ENCODE measurements at regions not wholly inside any gene's neighbourhood (a gene's known extent, or its start where the extent isn't known, plus 50 kb on each side); places are given as distances from the start of the nearest gene placed in this dataset.

GRCh38 chr1:81510701-81511100, 290.0 kb upstream of the ADGRL2 start:
- Histone ChIP-seq H3K9me3 (ENCODE audit: low read length) (no peaks in the 10 kb centered on the region), H4K20me1 (ENCODE audit: insufficient read depth) (no peaks in the 10 kb centered on the region)

DNA sequence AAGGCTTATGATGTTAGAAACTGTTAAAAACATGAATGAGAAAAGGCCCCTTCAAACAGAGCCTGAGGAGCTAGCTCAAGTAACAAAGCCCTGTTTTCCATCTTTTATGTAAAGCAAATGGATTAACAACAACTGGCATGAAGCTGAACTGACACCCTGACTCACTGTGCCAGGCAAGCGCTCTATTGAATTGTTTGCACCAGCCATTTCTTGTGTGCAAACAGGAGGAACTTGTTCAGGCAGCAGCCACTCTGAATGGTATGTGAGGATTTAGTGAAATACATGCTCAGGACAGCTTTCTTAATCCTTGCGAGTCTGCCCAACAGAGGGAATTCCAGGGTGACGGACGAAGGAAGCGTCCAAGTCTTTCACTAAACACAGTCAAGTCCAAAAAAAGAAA, 291.1 kb upstream of the ADGRL2 start:
- Histone ChIP-seq H3F3A (ENCODE audit: insufficient read depth, low read length, poor library complexity, severe bottlenecking) (no peaks in the 10 kb centered on the region), H3K9me3 (ENCODE audit: low read length) (no peaks in the 10 kb centered on the region), H3K27ac (ENCODE audit: low read length) (no peak overlapping the region), H3K9me2 (ENCODE audit: insufficient read depth, low read length) (no peaks in the 10 kb centered on the region), H4K20me1 (ENCODE audit: insufficient read depth) (no peaks in the 10 kb centered on the region), H3K4me2 (ENCODE audit: low read length) (no peak overlapping the region), H2AFZ (ENCODE audit: low read depth, low read length) (no peak overlapping the region), H3K9ac (ENCODE audit: low read length) (no peak overlapping the region), H3K4me3 (ENCODE audit: low read length) (no peak overlapping the region), H3K79me2 (replicated peaks; ENCODE audit: insufficient read depth, low read length) (no peaks in the 10 kb centered on the region), H3K36me3 (ENCODE audit: insufficient read depth, low read length) (no peaks in the 10 kb centered on the region), H3K27me3 (ENCODE audit: insufficient read depth, low read depth, low read length) (no peaks in the 10 kb centered on the region)
- TF ChIP-seq EP300 (conservative IDR thresholded peaks at IDR 0.05; ENCODE audit: poor library complexity, severe bottlenecking) (no peak), MXI1 (conservative IDR thresholded peaks at IDR 0.05; ENCODE audit: poor library complexity, severe bottlenecking) (no peak), TAF1 (IDR thresholded peaks at IDR 0.05; ENCODE audit: low read depth) (no peak), SMC3 (conservative IDR thresholded peaks at IDR 0.05; ENCODE audit: poor library complexity) (no peak), EZH2 (IDR thresholded peaks at IDR 0.05; ENCODE audit: borderline replicate concordance, insufficient read depth, low read length, poor library complexity, severe bottlenecking) (no peak), RAD21 (conservative IDR thresholded peaks at IDR 0.05) (no peak), POLR2AphosphoS5 (IDR thresholded peaks at IDR 0.05) (no peak)
- TF ChIP-seq, protein P1, sequence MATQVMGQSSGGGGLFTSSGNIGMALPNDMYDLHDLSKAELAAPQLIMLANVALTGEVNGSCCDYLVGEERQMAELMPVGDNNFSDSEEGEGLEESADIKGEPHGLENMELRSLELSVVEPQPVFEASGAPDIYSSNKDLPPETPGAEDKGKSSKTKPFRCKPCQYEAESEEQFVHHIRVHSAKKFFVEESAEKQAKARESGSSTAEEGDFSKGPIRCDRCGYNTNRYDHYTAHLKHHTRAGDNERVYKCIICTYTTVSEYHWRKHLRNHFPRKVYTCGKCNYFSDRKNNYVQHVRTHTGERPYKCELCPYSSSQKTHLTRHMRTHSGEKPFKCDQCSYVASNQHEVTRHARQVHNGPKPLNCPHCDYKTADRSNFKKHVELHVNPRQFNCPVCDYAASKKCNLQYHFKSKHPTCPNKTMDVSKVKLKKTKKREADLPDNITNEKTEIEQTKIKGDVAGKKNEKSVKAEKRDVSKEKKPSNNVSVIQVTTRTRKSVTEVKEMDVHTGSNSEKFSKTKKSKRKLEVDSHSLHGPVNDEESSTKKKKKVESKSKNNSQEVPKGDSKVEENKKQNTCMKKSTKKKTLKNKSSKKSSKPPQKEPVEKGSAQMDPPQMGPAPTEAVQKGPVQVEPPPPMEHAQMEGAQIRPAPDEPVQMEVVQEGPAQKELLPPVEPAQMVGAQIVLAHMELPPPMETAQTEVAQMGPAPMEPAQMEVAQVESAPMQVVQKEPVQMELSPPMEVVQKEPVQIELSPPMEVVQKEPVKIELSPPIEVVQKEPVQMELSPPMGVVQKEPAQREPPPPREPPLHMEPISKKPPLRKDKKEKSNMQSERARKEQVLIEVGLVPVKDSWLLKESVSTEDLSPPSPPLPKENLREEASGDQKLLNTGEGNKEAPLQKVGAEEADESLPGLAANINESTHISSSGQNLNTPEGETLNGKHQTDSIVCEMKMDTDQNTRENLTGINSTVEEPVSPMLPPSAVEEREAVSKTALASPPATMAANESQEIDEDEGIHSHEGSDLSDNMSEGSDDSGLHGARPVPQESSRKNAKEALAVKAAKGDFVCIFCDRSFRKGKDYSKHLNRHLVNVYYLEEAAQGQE (IDR thresholded peaks at IDR 0.05; ENCODE audit: borderline replicate concordance), result no peak
- TF ChIP-seq, protein P2, sequence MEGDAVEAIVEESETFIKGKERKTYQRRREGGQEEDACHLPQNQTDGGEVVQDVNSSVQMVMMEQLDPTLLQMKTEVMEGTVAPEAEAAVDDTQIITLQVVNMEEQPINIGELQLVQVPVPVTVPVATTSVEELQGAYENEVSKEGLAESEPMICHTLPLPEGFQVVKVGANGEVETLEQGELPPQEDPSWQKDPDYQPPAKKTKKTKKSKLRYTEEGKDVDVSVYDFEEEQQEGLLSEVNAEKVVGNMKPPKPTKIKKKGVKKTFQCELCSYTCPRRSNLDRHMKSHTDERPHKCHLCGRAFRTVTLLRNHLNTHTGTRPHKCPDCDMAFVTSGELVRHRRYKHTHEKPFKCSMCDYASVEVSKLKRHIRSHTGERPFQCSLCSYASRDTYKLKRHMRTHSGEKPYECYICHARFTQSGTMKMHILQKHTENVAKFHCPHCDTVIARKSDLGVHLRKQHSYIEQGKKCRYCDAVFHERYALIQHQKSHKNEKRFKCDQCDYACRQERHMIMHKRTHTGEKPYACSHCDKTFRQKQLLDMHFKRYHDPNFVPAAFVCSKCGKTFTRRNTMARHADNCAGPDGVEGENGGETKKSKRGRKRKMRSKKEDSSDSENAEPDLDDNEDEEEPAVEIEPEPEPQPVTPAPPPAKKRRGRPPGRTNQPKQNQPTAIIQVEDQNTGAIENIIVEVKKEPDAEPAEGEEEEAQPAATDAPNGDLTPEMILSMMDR (IDR thresholded peaks at IDR 0.05; ENCODE audit: poor library complexity, severe bottlenecking), result no peak

More at GRCh38 chr1:81510701-81511100, 290.0 kb upstream of the ADGRL2 start:
- Histone ChIP-seq H3F3A (ENCODE audit: insufficient read depth, low read length, poor library complexity, severe bottlenecking) (no peaks in the 10 kb centered on the region), H3K9me2 (ENCODE audit: insufficient read depth, low read length) (no peaks in the 10 kb centered on the region), H3K27ac (ENCODE audit: low read length) (no peak overlapping the region), H3K79me2 (replicated peaks; ENCODE audit: insufficient read depth, low read length) (no peaks in the 10 kb centered on the region), H2AFZ (ENCODE audit: low read depth, low read length) (no peak overlapping the region), H3K4me3 (ENCODE audit: low read length) (no peak overlapping the region), H3K9ac (ENCODE audit: low read length) (no peak overlapping the region), H3K36me3 (ENCODE audit: insufficient read depth, low read length) (no peaks in the 10 kb centered on the region), H3K27me3 (ENCODE audit: insufficient read depth, low read depth, low read length) (no peaks in the 10 kb centered on the region), H3K4me2 (ENCODE audit: low read length) (no peak overlapping the region)
- TF ChIP-seq RAD21 (conservative IDR thresholded peaks at IDR 0.05), result no peak
- TF ChIP-seq EP300 (conservative IDR thresholded peaks at IDR 0.05; ENCODE audit: poor library complexity, severe bottlenecking), result no peak
- no peak for TF ChIP-seq EZH2 (IDR thresholded peaks at IDR 0.05; ENCODE audit: borderline replicate concordance, insufficient read depth, low read length, poor library complexity, severe bottlenecking)

Data from neural cell (in vitro differentiated cells).